Activated T-cell treated with anti-CD3 and anti-CD28 coated beads, Interleukin-2, amount 50 U/mL, for 24 hours (primary cell): ENCODE measurements at regions not wholly inside any gene's neighbourhood (a gene's known extent, or its start where the extent isn't known, plus 50 kb on each side); places are given as distances from the start of the nearest gene placed in this dataset.

ENCODE experiments used
- DNase-seq: peaks from one replicate; pipeline ENCODE4 v3.0.0-alpha.2; 2020
- H3K27ac Mint-ChIP-seq: 2 replicates; pipeline ENCODE4 v1.8.0; 2020; ENCODE audit warnings: mild to moderate bottlenecking, mixed read lengths
- H3K27me3 Mint-ChIP-seq: 2 replicates; pipeline ENCODE4 v1.8.0; 2020; ENCODE audit warnings: mixed read lengths
- H3K36me3 Mint-ChIP-seq: 2 replicates; pipeline ENCODE4 v1.8.0; 2020; ENCODE audit warnings: low read depth, mixed read lengths
- H3K4me1 Mint-ChIP-seq: 2 replicates; pipeline ENCODE4 v1.8.0; 2020; ENCODE audit warnings: low read depth, mixed read lengths
- H3K4me3 Mint-ChIP-seq: 2 replicates; pipeline ENCODE4 v1.8.0; 2020; ENCODE audit warnings: mild to moderate bottlenecking, moderate library complexity, mixed read lengths
- H3K9me3 Mint-ChIP-seq: 2 replicates; pipeline ENCODE4 v1.8.0; 2020; ENCODE audit warnings: mixed read lengths

DNA sequence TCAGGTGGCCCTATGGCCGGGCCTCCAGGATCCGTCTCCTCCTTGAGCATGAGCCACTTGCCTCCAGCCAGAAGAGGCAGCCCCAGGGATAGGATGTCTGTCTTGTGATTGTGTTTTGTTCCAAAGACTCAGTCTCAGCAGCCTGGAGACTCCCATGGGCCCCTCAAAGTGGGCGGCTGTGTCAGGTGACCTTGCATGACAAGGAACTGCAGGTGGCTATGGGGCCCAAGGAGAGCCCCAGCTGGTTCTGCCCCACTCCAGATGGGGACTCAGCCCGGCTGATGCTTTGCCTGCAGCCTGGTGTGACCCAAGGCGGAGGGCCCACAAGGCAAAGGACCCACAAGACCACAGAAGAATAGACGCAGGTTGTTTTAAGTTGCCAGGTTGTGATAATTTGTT lies 284.3 kb upstream of the IRX4 start:
- H3K36me3 Mint-ChIP-seq = no peaks in the 10 kb centered on the region
- DNase-seq = no peak
- H3K9me3 Mint-ChIP-seq = no peaks in the 10 kb centered on the region
- peaks cover 17% of the 10 kb centered on the region for H3K27me3 Mint-ChIP-seq
- H3K27ac Mint-ChIP-seq = no peak overlapping the region
- H3K4me1 Mint-ChIP-seq = no peaks in the 10 kb centered on the region
- H3K4me3 Mint-ChIP-seq = no peak overlapping the region

- H3K27ac Mint-ChIP-seq = no peak overlapping the region
- H3K9me3 Mint-ChIP-seq = no peaks in the 10 kb centered on the region
- no peak for DNase-seq
- H3K36me3 Mint-ChIP-seq = no peaks in the 10 kb centered on the region
- H3K4me1 Mint-ChIP-seq = no peaks in the 10 kb centered on the region
- H3K4me3 Mint-ChIP-seq = no peak overlapping the region
- H3K27me3 Mint-ChIP-seq = peaks cover 17% of the 10 kb centered on the region
Measured at GRCh38 chr5:2166306-2166978, 283.7 kb upstream of the IRX4 start.

DNA sequence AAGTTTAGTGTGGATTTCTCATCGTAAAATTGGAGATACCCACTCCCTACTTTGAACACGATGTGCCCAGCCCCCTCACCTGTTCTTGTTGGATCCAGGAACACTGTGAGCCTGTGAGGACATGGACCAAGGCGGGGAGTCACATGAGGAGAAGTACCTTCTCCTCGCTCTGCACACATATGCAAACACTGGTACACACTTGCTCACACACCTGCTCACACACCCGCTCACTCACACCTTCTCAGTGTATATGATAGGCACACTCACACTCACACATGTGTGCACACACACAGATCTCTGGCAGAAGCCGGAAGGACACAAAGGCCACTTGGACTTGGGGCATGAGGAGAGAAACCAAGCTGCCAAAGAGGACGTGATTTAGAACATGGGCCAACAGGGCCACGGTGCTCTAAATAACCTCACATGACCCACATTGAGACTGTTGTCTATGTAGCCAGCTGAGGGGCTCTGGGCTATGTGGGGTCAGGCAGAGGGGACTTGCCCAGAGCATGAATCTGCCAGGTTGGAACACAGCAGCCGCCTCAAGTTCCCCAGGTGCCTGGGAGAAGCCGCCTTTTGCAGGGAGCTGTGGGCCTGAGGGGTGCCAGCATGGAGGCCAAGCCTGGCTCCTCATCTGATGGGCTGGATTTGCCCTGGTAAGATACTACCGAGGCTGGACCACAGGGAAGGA lies 283.0 kb upstream of the IRX4 start:
- Mint-ChIP-seq H3K9me3 (no peaks in the 10 kb centered on the region), H3K27me3 (peaks cover 17% of the 10 kb centered on the region), H3K27ac (no peak overlapping the region), H3K4me3 (no peak overlapping the region), H3K36me3 (no peaks in the 10 kb centered on the region), H3K4me1 (no peaks in the 10 kb centered on the region)
- DNase-seq = no peak

DNA sequence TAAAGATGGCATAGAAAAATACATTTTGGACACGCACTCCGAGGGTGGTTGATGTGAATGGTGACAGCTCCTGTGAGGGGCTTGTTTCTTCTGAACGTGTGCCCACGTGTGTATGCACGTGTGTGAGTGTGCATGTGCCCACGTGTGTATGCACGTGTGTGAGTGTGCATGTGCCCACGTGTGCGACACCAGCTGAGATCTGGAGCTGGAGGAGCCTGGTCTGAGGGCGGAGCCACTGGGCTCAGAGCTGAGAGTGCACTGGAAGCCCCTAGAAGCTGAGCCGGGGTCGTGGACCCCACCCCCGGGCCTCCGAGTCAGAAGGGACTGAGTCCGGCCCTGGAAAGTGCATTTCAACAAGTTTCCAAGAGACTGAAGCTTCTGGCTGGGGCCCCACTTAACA lies 282.5 kb upstream of the IRX4 start:
- no peak overlapping the region for H3K4me3 Mint-ChIP-seq
- no peaks in the 10 kb centered on the region for H3K4me1 Mint-ChIP-seq
- H3K9me3 Mint-ChIP-seq = no peaks in the 10 kb centered on the region
- H3K27ac Mint-ChIP-seq = no peak overlapping the region
- peaks cover 17% of the 10 kb centered on the region for H3K27me3 Mint-ChIP-seq
- no peak for DNase-seq
- H3K36me3 Mint-ChIP-seq = no peaks in the 10 kb centered on the region

DNA sequence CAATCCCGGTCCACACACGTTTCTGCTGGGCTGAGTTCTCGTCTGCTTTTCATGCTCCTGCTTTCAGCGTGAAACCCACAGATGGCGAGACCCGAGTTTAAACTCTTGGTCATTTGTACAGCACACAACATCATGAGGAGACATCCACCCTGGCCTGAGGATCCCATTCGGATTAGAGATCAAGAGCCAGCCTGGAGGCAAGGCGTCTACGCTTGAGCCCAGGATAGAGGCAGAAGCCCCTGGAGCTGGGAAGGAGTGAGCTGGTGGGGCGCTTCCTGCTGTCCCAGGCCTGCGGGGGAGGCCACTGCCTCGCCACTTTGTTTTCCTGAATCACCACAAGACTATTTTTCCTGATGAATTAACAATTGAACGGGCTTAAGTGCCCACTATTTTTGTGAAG lies 281.9 kb upstream of the IRX4 start:
- no peak overlapping the region for H3K4me3 Mint-ChIP-seq
- no peaks in the 10 kb centered on the region for H3K36me3 Mint-ChIP-seq
- H3K27ac Mint-ChIP-seq = no peak overlapping the region
- H3K9me3 Mint-ChIP-seq = no peaks in the 10 kb centered on the region
- no peaks in the 10 kb centered on the region for H3K4me1 Mint-ChIP-seq
- no peak for DNase-seq
- peaks cover 17% of the 10 kb centered on the region for H3K27me3 Mint-ChIP-seq

GRCh38 chr5:2163940-2164490 lies 281.3 kb upstream of the IRX4 start:
- H3K9me3 Mint-ChIP-seq = no peaks in the 10 kb centered on the region
- H3K27ac Mint-ChIP-seq = no peak overlapping the region
- no peak overlapping the region for H3K4me3 Mint-ChIP-seq
- DNase-seq = no peak
- H3K4me1 Mint-ChIP-seq = no peaks in the 10 kb centered on the region
- H3K36me3 Mint-ChIP-seq = no peaks in the 10 kb centered on the region
- peaks cover 17% of the 10 kb centered on the region for H3K27me3 Mint-ChIP-seq

GRCh38 chr5:2163060-2163856 lies 280.5 kb upstream of the IRX4 start:
- Mint-ChIP-seq H3K27ac (no peak overlapping the region), H3K4me1 (no peaks in the 10 kb centered on the region), H3K4me3 (no peak overlapping the region), H3K36me3 (no peaks in the 10 kb centered on the region), H3K9me3 (no peaks in the 10 kb centered on the region), H3K27me3 (peaks cover 17% of the 10 kb centered on the region)
- no peak for DNase-seq

- no peak for DNase-seq
- no peaks in the 10 kb centered on the region for H3K36me3 Mint-ChIP-seq
- H3K9me3 Mint-ChIP-seq = no peaks in the 10 kb centered on the region
- no peak overlapping the region for H3K4me3 Mint-ChIP-seq
- peaks cover 10% of the 10 kb centered on the region for H3K27me3 Mint-ChIP-seq
- no peak overlapping the region for H3K27ac Mint-ChIP-seq
- no peaks in the 10 kb centered on the region for H3K4me1 Mint-ChIP-seq
Measured at GRCh38 chr5:2160811-2161210, 278.1 kb upstream of the IRX4 start.

- no peaks in the 10 kb centered on the region for H3K36me3 Mint-ChIP-seq
Measured at GRCh38 chr5:2158767-2159166, 276.0 kb upstream of the IRX4 start.

DNA sequence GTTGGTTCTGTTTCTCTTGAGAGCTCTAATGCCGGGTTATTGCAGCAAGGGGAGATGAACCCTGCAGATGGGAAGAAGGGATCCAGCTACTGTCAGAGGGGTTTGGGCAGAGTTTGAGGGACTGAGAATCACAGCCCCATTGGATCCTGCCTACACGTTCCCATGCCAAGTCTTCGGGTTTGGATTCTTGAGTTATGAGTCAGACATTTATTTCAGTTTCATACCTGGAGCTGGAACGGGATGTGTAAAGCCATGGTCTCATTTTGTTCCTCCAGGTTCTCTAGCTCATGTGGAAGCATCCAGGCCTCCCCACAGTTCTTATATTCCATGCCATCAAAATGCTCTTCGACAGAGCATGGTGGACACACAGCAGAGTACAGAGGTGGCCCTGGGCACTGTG lies 275.4 kb upstream of the IRX4 start:
- Mint-ChIP-seq H3K9me3 (no peaks in the 10 kb centered on the region), H3K27me3 (no peaks in the 10 kb centered on the region), H3K4me3 (no peak overlapping the region)

More at GRCh38 chr5:2158767-2159166, 276.0 kb upstream of the IRX4 start:
- no peaks in the 10 kb centered on the region for H3K9me3 Mint-ChIP-seq
- DNase-seq = no peak
- no peak overlapping the region for H3K27ac Mint-ChIP-seq
- no peak overlapping the region for H3K4me3 Mint-ChIP-seq
- no peaks in the 10 kb centered on the region for H3K27me3 Mint-ChIP-seq
- no peaks in the 10 kb centered on the region for H3K4me1 Mint-ChIP-seq

DNA sequence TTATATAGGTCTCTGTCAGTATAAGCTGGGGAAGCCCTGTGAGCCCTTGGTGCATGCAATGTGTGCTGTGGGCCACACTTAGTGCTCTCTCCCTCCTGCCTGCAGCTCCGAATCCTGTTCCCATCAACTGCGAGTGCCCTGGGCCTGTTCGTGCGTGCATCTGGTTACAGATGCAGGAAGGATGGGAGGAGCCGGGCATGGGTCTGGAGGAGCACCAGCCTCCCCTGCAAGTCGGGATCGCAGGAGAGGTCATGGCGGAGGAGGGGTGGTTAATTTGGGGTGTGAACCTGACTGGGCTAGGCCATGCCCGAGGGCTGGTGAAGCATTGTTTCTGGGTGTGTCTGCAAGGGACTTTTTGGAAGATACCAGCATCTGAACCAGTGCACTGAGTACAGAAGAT lies 274.6 kb upstream of the IRX4 start:
- Mint-ChIP-seq H3K27ac (no peak overlapping the region), H3K27me3 (no peaks in the 10 kb centered on the region), H3K4me1 (no peaks in the 10 kb centered on the region), H3K36me3 (no peaks in the 10 kb centered on the region), H3K4me3 (no peak overlapping the region), H3K9me3 (no peaks in the 10 kb centered on the region)
- no peak for DNase-seq

More for the DNA sequence above, 275.4 kb upstream of the IRX4 start:
- DNase-seq = no peak
- no peaks in the 10 kb centered on the region for H3K36me3 Mint-ChIP-seq
- no peak overlapping the region for H3K27ac Mint-ChIP-seq
- H3K4me1 Mint-ChIP-seq = no peaks in the 10 kb centered on the region

- DNase-seq = no peak
- H3K27me3 Mint-ChIP-seq = peaks cover 2% of the 10 kb centered on the region
- no peaks in the 10 kb centered on the region for H3K9me3 Mint-ChIP-seq
- H3K27ac Mint-ChIP-seq = no peak overlapping the region
- no peak overlapping the region for H3K4me3 Mint-ChIP-seq
- no peaks in the 10 kb centered on the region for H3K36me3 Mint-ChIP-seq
- no peaks in the 10 kb centered on the region for H3K4me1 Mint-ChIP-seq
Measured at GRCh38 chr5:2156358-2157059, 273.8 kb upstream of the IRX4 start.

DNA sequence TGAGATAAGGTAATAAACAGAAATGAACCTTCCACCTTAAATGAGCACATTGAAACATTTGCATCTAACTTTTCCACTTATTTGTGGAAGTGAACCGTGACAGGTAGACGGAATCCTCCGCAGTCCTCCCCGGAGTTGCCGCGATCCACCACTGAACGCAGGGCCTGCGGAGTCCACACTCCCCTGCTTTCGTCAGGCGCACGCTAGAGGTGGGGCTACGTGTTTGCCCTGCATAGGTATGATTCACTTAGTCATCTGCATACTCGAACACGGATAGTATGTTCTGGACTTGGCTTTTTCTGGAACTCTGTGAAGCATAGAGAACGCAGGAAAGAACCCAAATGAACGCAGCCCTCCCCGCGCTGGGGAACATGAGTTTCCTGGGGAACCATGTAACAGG lies 272.8 kb upstream of the IRX4 start:
- no peak overlapping the region for H3K27ac Mint-ChIP-seq
- H3K27me3 Mint-ChIP-seq = peaks cover 8% of the 10 kb centered on the region
- no peaks in the 10 kb centered on the region for H3K9me3 Mint-ChIP-seq
- H3K4me1 Mint-ChIP-seq = no peaks in the 10 kb centered on the region
- H3K36me3 Mint-ChIP-seq = no peaks in the 10 kb centered on the region
- DNase-seq = no peak
- H3K4me3 Mint-ChIP-seq = no peak overlapping the region

DNA sequence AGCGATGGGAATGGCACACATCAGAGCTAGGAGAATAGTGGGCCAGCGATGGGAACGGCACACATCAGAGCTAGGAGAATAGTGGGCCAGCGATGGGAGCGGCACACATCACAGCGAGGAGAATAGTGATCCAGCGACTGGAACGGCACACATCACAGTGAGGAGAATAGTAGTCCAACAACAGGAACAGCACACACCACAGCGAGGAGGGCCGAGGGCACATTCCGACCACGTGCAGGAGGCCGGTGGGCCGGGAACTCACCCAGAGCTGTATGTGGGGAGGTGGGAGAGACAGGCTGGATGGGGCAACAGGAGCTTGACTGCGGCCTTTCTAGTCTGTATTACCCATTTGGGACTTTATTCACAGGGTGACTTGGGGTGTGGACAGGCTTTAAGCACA lies 271.1 kb upstream of the IRX4 start:
- peaks cover 25% of the 10 kb centered on the region for H3K27me3 Mint-ChIP-seq
- no peaks in the 10 kb centered on the region for H3K36me3 Mint-ChIP-seq
- H3K9me3 Mint-ChIP-seq = no peaks in the 10 kb centered on the region
- H3K4me1 Mint-ChIP-seq = no peaks in the 10 kb centered on the region
- no peak overlapping the region for H3K4me3 Mint-ChIP-seq
- H3K27ac Mint-ChIP-seq = no peak overlapping the region
- no peak for DNase-seq
